ENCODE measurements at regions not wholly inside any gene's neighbourhood (a gene's known extent, or its start where the extent isn't known, plus 50 kb on each side); places are given as distances from the start of the nearest gene placed in this dataset.

DNA sequence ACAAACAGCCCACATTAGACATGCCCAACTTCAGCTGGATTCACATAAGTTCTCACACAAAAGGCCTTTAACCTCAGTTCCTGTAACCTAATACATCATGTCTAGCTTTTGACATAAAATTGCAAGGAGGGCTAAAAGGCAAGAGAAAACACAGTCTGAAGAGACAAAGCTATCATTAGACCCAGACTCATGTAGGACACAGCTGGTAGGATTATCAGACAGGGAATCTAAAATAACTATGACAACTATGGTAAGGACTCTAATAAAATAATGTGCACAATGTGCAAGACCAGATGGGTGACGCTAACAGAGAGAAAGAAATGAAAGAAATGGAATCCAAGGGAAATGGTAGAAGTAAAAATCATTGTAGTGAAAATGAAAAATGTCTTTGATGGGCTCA lies 643.2 kb upstream of the RAB6C start:
- TF ChIP-seq, protein P1, sequence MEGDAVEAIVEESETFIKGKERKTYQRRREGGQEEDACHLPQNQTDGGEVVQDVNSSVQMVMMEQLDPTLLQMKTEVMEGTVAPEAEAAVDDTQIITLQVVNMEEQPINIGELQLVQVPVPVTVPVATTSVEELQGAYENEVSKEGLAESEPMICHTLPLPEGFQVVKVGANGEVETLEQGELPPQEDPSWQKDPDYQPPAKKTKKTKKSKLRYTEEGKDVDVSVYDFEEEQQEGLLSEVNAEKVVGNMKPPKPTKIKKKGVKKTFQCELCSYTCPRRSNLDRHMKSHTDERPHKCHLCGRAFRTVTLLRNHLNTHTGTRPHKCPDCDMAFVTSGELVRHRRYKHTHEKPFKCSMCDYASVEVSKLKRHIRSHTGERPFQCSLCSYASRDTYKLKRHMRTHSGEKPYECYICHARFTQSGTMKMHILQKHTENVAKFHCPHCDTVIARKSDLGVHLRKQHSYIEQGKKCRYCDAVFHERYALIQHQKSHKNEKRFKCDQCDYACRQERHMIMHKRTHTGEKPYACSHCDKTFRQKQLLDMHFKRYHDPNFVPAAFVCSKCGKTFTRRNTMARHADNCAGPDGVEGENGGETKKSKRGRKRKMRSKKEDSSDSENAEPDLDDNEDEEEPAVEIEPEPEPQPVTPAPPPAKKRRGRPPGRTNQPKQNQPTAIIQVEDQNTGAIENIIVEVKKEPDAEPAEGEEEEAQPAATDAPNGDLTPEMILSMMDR (IDR thresholded peaks at IDR 0.05; ENCODE audit: low read depth, low read length): no peak
- Histone ChIP-seq H3K4me3 (ENCODE audit: low read depth, low read length) (no peak overlapping the region), H3K27me3 (no peaks in the 10 kb centered on the region), H3K36me3 (no peaks in the 10 kb centered on the region), H3K9me3 (no peaks in the 10 kb centered on the region), H3K4me1 (no peaks in the 10 kb centered on the region)
- DNase-seq: no peak

DNA sequence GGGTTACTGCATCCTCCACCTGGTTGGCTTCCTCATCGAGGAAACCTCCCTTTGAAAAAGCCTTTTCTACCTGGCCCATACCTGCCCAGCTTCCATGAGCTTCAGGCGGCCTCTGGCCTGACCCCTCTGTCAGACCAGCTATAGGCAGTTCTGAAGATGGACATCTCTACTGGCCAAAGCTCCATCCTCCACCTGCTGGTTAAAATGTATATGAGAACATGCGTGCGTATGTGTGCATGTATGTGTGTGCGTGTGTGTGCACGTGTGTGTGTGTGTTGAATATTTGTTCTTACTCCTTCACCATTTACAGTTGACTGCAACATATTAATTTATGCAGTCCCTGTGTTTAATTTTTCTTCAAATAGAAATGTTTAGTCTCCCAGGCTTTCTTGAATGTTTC lies 642.4 kb upstream of the RAB6C start:
- TF ChIP-seq, protein P1 (IDR thresholded peaks at IDR 0.05; ENCODE audit: low read depth, low read length): no peak
- H3K36me3 ChIP-seq: no peaks in the 10 kb centered on the region
- DNase-seq: no peak
- no peaks in the 10 kb centered on the region for H3K27me3 ChIP-seq
- no peaks in the 10 kb centered on the region for H3K9me3 ChIP-seq
- H3K4me3 ChIP-seq (ENCODE audit: low read depth, low read length): no peak overlapping the region
- no peaks in the 10 kb centered on the region for H3K4me1 ChIP-seq

DNA sequence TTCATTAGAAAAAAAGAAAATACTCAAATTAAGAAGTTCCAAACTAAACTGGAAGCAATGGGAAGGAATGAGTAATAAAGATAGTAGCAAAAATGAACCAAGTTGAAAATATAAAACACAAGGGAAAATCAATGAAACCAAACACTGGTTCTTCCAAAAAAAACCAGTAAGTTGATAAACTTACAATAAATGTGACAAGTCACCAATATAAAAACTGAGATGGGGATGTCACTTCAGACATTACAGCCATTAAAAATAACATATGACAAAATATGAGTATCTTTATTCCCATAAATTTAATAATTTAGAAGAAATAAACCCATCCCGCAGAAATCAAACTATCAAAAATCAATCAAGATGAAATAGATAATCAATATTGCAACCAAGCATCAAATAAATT lies 633.9 kb upstream of the RAB6C start:
- Histone ChIP-seq H3K4me1 (no peaks in the 10 kb centered on the region), H3K27me3 (no peaks in the 10 kb centered on the region), H3K36me3 (no peaks in the 10 kb centered on the region), H3K4me3 (ENCODE audit: low read depth, low read length) (no peak overlapping the region), H3K9me3 (no peaks in the 10 kb centered on the region)
- DNase-seq: no peak
- TF ChIP-seq, protein P1 (IDR thresholded peaks at IDR 0.05; ENCODE audit: low read depth, low read length): no peak

DNA sequence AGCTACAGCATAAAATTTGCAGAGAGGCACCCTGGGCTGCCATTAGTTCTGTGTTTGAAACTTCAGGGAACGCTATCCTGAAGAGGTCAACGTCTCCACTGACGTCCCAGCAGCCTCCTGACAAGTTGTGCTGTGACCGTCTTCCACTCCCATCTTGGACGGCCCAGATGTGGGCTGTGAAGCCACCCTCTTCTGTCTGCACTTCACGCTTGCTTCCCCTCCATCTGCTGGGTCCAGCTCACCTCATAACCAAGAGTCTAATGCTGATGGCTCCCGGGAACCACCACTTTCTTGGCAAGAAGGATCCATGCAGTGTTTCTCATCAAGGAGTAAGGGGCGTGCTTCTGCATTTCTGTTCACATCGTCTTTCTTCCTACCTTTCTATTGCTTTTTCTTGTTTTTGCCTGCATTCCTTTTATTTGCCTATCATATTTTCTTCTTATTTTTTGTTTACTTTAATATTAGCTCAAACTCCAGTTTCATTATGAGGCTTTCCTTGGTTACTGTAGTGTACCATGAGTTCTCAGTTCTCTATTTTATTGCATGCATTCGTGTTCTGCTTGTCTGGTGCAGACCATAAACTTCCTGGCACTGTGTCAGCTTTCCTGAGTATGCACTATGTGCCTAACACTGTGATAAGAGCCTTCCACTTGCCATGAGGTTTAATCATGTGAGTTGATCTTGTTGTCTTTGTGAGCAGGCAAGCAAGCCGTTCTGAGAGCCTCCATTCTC lies 631.8 kb upstream of the RAB6C start:
- H3K4me3 ChIP-seq (ENCODE audit: low read depth, low read length): no peak overlapping the region
- TF ChIP-seq, protein P1 (IDR thresholded peaks at IDR 0.05; ENCODE audit: low read depth, low read length): no peak

DNA sequence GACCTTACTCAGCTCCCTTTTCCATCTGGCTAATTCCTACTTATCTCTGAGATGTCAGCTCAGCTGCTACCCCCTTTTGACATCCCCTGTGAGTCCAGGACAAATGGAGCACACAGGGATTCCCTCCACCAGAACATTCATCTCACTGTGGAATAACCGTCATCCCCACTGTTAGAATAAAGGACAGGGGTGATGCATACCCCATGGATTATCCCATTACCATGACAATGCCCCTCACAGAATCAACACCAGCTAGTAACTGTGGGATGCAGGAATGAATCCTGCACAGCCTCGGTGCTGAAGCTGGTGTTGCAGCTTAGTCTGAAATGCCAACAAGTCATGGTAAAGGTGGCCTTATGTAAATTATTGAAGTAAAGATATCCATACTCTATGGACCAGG lies 624.8 kb upstream of the RAB6C start:
- H3K36me3 ChIP-seq: no peaks in the 10 kb centered on the region
- no peaks in the 10 kb centered on the region for H3K9me3 ChIP-seq
- no peaks in the 10 kb centered on the region for H3K27me3 ChIP-seq
- H3K4me3 ChIP-seq (ENCODE audit: low read depth, low read length): no peak overlapping the region
- no peaks in the 10 kb centered on the region for H3K4me1 ChIP-seq
- DNase-seq: no peak
- TF ChIP-seq, protein P1 (IDR thresholded peaks at IDR 0.05; ENCODE audit: low read depth, low read length): no peak

More for the DNA sequence above, 631.8 kb upstream of the RAB6C start:
- Histone ChIP-seq H3K9me3 (no peaks in the 10 kb centered on the region), H3K4me1 (no peaks in the 10 kb centered on the region), H3K36me3 (no peaks in the 10 kb centered on the region), H3K27me3 (no peaks in the 10 kb centered on the region)
- DNase-seq: no peak

DNA sequence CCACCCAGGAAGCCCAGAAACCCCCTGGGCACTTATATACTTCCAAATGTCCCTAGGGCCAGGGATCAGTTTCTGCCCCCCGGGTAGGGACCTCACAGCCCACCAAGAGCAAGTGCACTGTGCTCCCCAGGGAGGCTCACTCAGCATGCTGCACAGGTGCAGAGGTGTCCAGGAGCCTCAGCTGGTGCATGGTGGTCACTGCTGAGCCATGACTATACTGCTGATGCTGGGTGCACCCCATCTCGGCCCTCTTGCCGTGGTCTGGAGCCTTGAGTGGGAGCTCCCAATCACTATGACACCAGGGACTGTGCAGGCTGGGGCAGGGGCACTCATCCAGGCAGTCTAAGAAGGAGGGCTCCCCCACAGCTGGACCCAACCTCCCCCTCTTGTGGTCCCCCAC lies 617.8 kb upstream of the RAB6C start:
- TF ChIP-seq, protein P1 (IDR thresholded peaks at IDR 0.05; ENCODE audit: low read depth, low read length): no peak
- H3K27me3 ChIP-seq: no peaks in the 10 kb centered on the region
- no peak for DNase-seq
- no peaks in the 10 kb centered on the region for H3K4me1 ChIP-seq
- H3K4me3 ChIP-seq (ENCODE audit: low read depth, low read length): no peak overlapping the region
- H3K9me3 ChIP-seq: no peaks in the 10 kb centered on the region
- H3K36me3 ChIP-seq: no peaks in the 10 kb centered on the region
